ENCODE measurements at regions not wholly inside any gene's neighbourhood (a gene's known extent, or its start where the extent isn't known, plus 50 kb on each side); places are given as distances from the start of the nearest gene placed in this dataset.

DNA sequence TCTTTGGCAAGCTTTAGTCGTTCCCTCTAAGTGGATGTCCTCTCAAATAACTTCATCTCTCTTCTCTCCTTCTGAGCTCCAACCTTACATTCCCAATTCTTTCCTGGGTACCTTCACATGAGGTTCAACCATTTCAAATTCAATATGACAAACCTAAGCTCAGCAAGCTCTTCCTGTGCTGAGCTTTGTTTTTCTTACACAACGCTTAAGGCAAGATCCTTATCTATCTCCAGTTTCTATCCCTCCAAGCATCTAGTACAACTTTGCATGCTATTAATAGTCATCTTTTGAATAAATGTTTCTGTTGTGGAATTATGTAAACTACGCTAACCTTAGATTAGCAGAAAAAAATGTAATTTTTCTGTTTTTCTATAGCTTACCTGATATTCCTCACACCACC lies 63.7 kb upstream of the IFNG-AS1 start:
- Histone ChIP-seq H3K4me1 (ENCODE audit: control insufficient read depth, extremely low read depth, insufficient read depth, low read length) (no peaks in the 10 kb centered on the region), H3K36me3 (ENCODE audit: control insufficient read depth in 2 of 2, extremely low read depth in 1 of 2, insufficient read depth in 2 of 2, low read length in 2 of 2) (no peaks in the 10 kb centered on the region), H3K27me3 (ENCODE audit: control insufficient read depth in 2 of 2, insufficient read depth in 2 of 2, low read length in 2 of 2) (no peaks in the 10 kb centered on the region), H3K27ac (ENCODE audit: insufficient read depth, low read depth, low read length) (no peak overlapping the region), H2AFZ (ENCODE audit: low read depth, low read length) (no peak overlapping the region), H4K20me1 (replicated peaks; ENCODE audit: control insufficient read depth, extremely low read depth, insufficient read depth, low read length) (no peaks in the 10 kb centered on the region), H3K9ac (replicated peaks; ENCODE audit: extremely low read depth, insufficient read depth, low read length) (no peak overlapping the region), H3K9me1 (replicated peaks; ENCODE audit: control insufficient read depth, extremely low read depth, insufficient read depth, low read length) (no peaks in the 10 kb centered on the region), H3K4me3 (replicated peaks in 1 of 3; ENCODE audit: insufficient read depth in 1 of 3, low read depth in 1 of 3, low read length in 3 of 3) (no peak overlapping the region), H3K4me2 (ENCODE audit: insufficient read depth, low read length) (no peak overlapping the region), H3K9me3 (replicated peaks; ENCODE audit: control insufficient read depth, insufficient read depth, low read length) (no peaks in the 10 kb centered on the region), H3K79me2 (ENCODE audit: control insufficient read depth, insufficient read depth, low read length) (no peaks in the 10 kb centered on the region)
- POLR2A ChIA-PET: no interaction called here
- DNase-seq (ENCODE audit: low read depth, low spot score) (no peak), FAIRE-seq (no peak)
- CTCF ChIA-PET: interaction anchor here (1.4 kb wide), 1 partner anchor 17 kb away, joined by 5 read pairs; no protein-coding TSS in a partner anchor
- BruUV-seq (replicated peaks): no TSS peak
- intact Hi-C loops (cut with micrococcal nuclease) (no loop called here), dilution Hi-C loops (cut with MboI; ENCODE audit: extremely low pct_ligation_motif_present, low sequenced_read_pairs) (no loop called here)
- TF ChIP-seq, protein P1, sequence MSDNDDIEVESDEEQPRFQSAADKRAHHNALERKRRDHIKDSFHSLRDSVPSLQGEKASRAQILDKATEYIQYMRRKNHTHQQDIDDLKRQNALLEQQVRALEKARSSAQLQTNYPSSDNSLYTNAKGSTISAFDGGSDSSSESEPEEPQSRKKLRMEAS (IDR thresholded peaks at IDR 0.05; ENCODE audit: insufficient read depth, insufficient read length): no peak
- no peak for TF ChIP-seq EZH2 (IDR thresholded peaks at IDR 0.05; ENCODE audit: borderline replicate concordance, low read depth, low read length, severe bottlenecking)
- no peak for TF ChIP-seq FOS (IDR thresholded peaks at IDR 0.05; ENCODE audit: borderline replicate concordance, insufficient read depth, low read length)
- TF ChIP-seq JUN (IDR thresholded peaks at IDR 0.05; ENCODE audit: borderline replicate concordance, insufficient read depth, insufficient read length, low read depth): no peak
- TF ChIP-seq GATA2 (IDR thresholded peaks at IDR 0.05; ENCODE audit: insufficient read depth, insufficient read length, low read depth, low read length): no peak
- no peak for TF ChIP-seq MYC (IDR thresholded peaks at IDR 0.05; ENCODE audit: low read depth, low read length)
- TF ChIP-seq POLR2AphosphoS5 (IDR thresholded peaks at IDR 0.05; ENCODE audit: insufficient read depth, low read depth, low read length): no peak

DNA sequence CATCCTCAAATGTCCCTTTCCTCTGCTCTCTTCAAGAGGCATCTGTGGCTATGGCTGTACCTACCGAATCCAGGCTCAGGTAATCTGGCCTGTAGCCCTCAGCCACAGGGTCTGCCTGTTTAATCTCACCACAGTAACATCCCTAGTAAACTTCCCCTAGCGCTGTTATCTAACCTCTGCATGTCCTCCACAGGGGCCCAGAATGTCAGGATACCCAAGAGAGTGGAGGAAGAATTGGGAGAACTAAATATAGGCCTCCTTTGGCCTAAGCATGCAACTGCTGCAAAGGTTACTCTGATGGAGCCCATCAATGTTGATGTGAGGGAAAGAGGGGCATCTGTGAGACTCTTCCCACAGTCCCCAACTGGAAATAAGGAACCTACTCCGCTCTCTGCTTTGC lies 63.2 kb upstream of the IFNG-AS1 start:
- Histone ChIP-seq H3K27ac (ENCODE audit: insufficient read depth, low read depth, low read length) (no peak overlapping the region), H3K9ac (replicated peaks; ENCODE audit: extremely low read depth, insufficient read depth, low read length) (no peak overlapping the region), H3K27me3 (ENCODE audit: control insufficient read depth in 2 of 2, insufficient read depth in 2 of 2, low read length in 2 of 2) (no peaks in the 10 kb centered on the region), H3K9me1 (replicated peaks; ENCODE audit: control insufficient read depth, extremely low read depth, insufficient read depth, low read length) (no peaks in the 10 kb centered on the region), H3K79me2 (ENCODE audit: control insufficient read depth, insufficient read depth, low read length) (no peaks in the 10 kb centered on the region), H3K9me3 (replicated peaks; ENCODE audit: control insufficient read depth, insufficient read depth, low read length) (no peaks in the 10 kb centered on the region), H3K4me1 (ENCODE audit: control insufficient read depth, extremely low read depth, insufficient read depth, low read length) (no peaks in the 10 kb centered on the region), H2AFZ (ENCODE audit: low read depth, low read length) (no peak overlapping the region), H3K4me2 (ENCODE audit: insufficient read depth, low read length) (no peak overlapping the region), H3K36me3 (ENCODE audit: control insufficient read depth in 2 of 2, extremely low read depth in 1 of 2, insufficient read depth in 2 of 2, low read length in 2 of 2) (no peaks in the 10 kb centered on the region), H4K20me1 (replicated peaks; ENCODE audit: control insufficient read depth, extremely low read depth, insufficient read depth, low read length) (no peaks in the 10 kb centered on the region), H3K4me3 (replicated peaks in 1 of 3; ENCODE audit: insufficient read depth in 1 of 3, low read depth in 1 of 3, low read length in 3 of 3) (no peak overlapping the region)
- dilution Hi-C loops (cut with MboI; ENCODE audit: extremely low pct_ligation_motif_present, low sequenced_read_pairs): no loop called here
- POLR2A ChIA-PET: no interaction called here
- BruUV-seq (replicated peaks): no TSS peak
- FAIRE-seq: no peak
- no peak for DNase-seq (ENCODE audit: low read depth, low spot score)
- no peak for TF ChIP-seq GATA2 (IDR thresholded peaks at IDR 0.05; ENCODE audit: insufficient read depth, insufficient read length, low read depth, low read length)
- CTCF ChIA-PET: interaction anchor here (1.4 to 2.6 kb wide), 2 partner anchors 17 kb away, joined by 5 to 13 read pairs; no protein-coding TSS in a partner anchor
- intact Hi-C loops (cut with micrococcal nuclease): no loop called here
